ENCODE measurements at regions not wholly inside any gene's neighbourhood (a gene's known extent, or its start where the extent isn't known, plus 50 kb on each side); places are given as distances from the start of the nearest gene placed in this dataset.

- TF ChIP-seq NANOG (IDR thresholded peaks at IDR 0.05; ENCODE audit: borderline replicate concordance), result no peak
- TF ChIP-seq ZNF114 (CRISPR knock-in tag; IDR thresholded peaks at IDR 0.05), result no peak
- TF ChIP-seq JUNB (IDR thresholded peaks at IDR 0.05; ENCODE audit: unreplicated experiment), result no peak
These were observed 444.0 kb upstream of the SGCG start (continued) for GRCh38 chr13:22736768-22737092.

GRCh38 chr13:22738357-22738756 lies 442.4 kb upstream of the SGCG start:
- Histone ChIP-seq H3K4me1 (ENCODE audit: insufficient read depth) (no peaks in the 10 kb centered on the region), H3K27me3 (ENCODE audit: insufficient read depth) (no peaks in the 10 kb centered on the region), H3F3A (replicated peaks; ENCODE audit: low read depth) (no peaks in the 10 kb centered on the region), H2AFZ (peak overlapping the region; percentile 33; the same call in 1 of the 2 replicates), H3K4me2 (no peak overlapping the region), H3K9me2 (ENCODE audit: insufficient read depth) (no peaks in the 10 kb centered on the region), H3K36me3 (ENCODE audit: insufficient read depth) (no peaks in the 10 kb centered on the region), H3K4me3 (no peak overlapping the region), H3K27ac (ENCODE audit: low read depth) (no peak overlapping the region), H3K79me2 (replicated peaks; ENCODE audit: insufficient read depth) (no peaks in the 10 kb centered on the region), H4K20me1 (replicated peaks; ENCODE audit: insufficient read depth) (no peaks in the 10 kb centered on the region)
- Mint-ChIP-seq H3K4me1 (peaks cover 9% of the 10 kb centered on the region), H3K4me3 (no peak overlapping the region), H3K27me3 (ENCODE audit: insufficient read depth, low read depth, poor library complexity) (no peaks in the 10 kb centered on the region), H3K9me3 (no peaks in the 10 kb centered on the region), H3K36me3 (ENCODE audit: low read depth) (no peaks in the 10 kb centered on the region), H3K27ac (no peak overlapping the region)
- ATAC-seq, result no peak
- DNase-seq (ENCODE audit: low spot score), result no peak
- TF ChIP-seq JUNB (IDR thresholded peaks at IDR 0.05; ENCODE audit: unreplicated experiment) (no peak), EZH2 (IDR thresholded peaks at IDR 0.05; ENCODE audit: low read depth, unreplicated experiment) (no peak), STAT1 (IDR thresholded peaks at IDR 0.05; ENCODE audit: unreplicated experiment) (no peak), REST (IDR thresholded peaks at IDR 0.05; ENCODE audit: unreplicated experiment) (no peak), POLR2AphosphoS5 (IDR thresholded peaks at IDR 0.05; ENCODE audit: low read depth) (no peak), CREB1 (CRISPR knock-in tag; IDR thresholded peaks at IDR 0.05; ENCODE audit: low read depth) (no peak), NANOG (IDR thresholded peaks at IDR 0.05; ENCODE audit: borderline replicate concordance) (no peak), CTCF (conservative IDR thresholded peaks at IDR 0.05; ENCODE audit: low read depth in 2 of 2) (no peak), ZNF462 (CRISPR knock-in tag; IDR thresholded peaks at IDR 0.05) (no peak), ZNF114 (CRISPR knock-in tag; IDR thresholded peaks at IDR 0.05) (no peak), EZH2phosphoT487 (IDR thresholded peaks at IDR 0.05; ENCODE audit: unreplicated experiment) (no peak), ZNF331 (CRISPR knock-in tag; IDR thresholded peaks at IDR 0.05; ENCODE audit: low read depth) (no peak), ETS1 (IDR thresholded peaks at IDR 0.05) (no peak)

Measured in GM23338 (cell line).